CD14-positive monocyte (primary cell): ENCODE measurements at regions not wholly inside any gene's neighbourhood (a gene's known extent, or its start where the extent isn't known, plus 50 kb on each side); places are given as distances from the start of the nearest gene placed in this dataset.

Experiments
- DNase-seq, 3 donors: peaks; one replicate each; pipeline ENCODE4 v3.0.0-alpha.2; 2011 to 2022
- H2AFZ ChIP-seq: 2 replicates; pipeline ENCODE4 v1.6.0; 2012; ENCODE audit warnings: mild to moderate bottlenecking, low read depth, low read length, inconsistent platforms; ENCODE audit not compliant: insufficient read depth, poor library complexity, severe bottlenecking
- H3K27ac ChIP-seq, 2 donors: 1 replicate in 1 of 2; 2 replicates in 1 of 2; pipeline ENCODE4 v1.5.1; 2012 to 2013; ENCODE audit warnings: low read length in 2 of 2, control low read depth in 1 of 2, inconsistent platforms in 1 of 2, low read depth in 1 of 2, mild to moderate bottlenecking in 1 of 2
- H3K27me3 ChIP-seq, 2 donors: one replicate each; pipeline versions ENCODE4 v1.6.0 to v1.6.1; 2011 to 2013; ENCODE audit warnings: low read length in 2 of 2; ENCODE audit not compliant: control insufficient read depth in 2 of 2, insufficient read depth in 2 of 2
- H3K36me3 ChIP-seq, 2 donors: replicated peaks in 1 of 2; 1 replicate in 1 of 2; 2 replicates in 1 of 2; pipeline versions ENCODE4 v1.5.1 to v1.6.1; 2012 to 2013; ENCODE audit warnings: low read length in 2 of 2, control low read depth in 1 of 2, inconsistent platforms in 1 of 2, mild to moderate bottlenecking in 1 of 2; ENCODE audit not compliant: insufficient read depth in 2 of 2, control insufficient read depth in 1 of 2
- H3K4me1 ChIP-seq, 2 donors: 1 replicate in 1 of 2; 2 replicates in 1 of 2; pipeline versions ENCODE4 v1.5.1 to v1.6.1; 2012 to 2013; ENCODE audit warnings: low read length in 2 of 2, control low read depth in 1 of 2, inconsistent platforms in 1 of 2, mild to moderate bottlenecking in 1 of 2, moderate library complexity in 1 of 2; ENCODE audit not compliant: insufficient read depth in 2 of 2, control insufficient read depth in 1 of 2
- H3K4me2 ChIP-seq: replicated peaks from 2 replicates; pipeline ENCODE3; 2012; ENCODE audit warnings: low read length, moderate library complexity, mild to moderate bottlenecking; ENCODE audit not compliant: poor library complexity, severe bottlenecking; ENCODE audit errors: extremely low read depth
- H3K4me3 ChIP-seq, 3 experiments: fragments of 200-600 bp in 1 of 3; sonication (generic) in 1 of 3; replicated peaks in 1 of 3; 1 replicate in 2 of 3; 2 replicates in 1 of 3; pipeline ENCODE4 v1.5.1; 2011 to 2013; ENCODE audit warnings: low read length in 3 of 3, mild to moderate bottlenecking in 3 of 3, control low read depth in 2 of 3, low read depth in 2 of 3, inconsistent platforms in 1 of 3, moderate library complexity in 1 of 3
- H3K79me2 ChIP-seq: 2 replicates; pipeline ENCODE4 v1.6.0; 2012; ENCODE audit warnings: mild to moderate bottlenecking, control low read depth, inconsistent platforms, low read length, moderate library complexity; ENCODE audit not compliant: insufficient read depth
- H3K9ac ChIP-seq: 2 replicates; pipeline ENCODE4 v1.6.0; 2017; ENCODE audit warnings: low read length, mild to moderate bottlenecking; ENCODE audit not compliant: insufficient read depth, poor library complexity, severe bottlenecking
- H3K9me3 ChIP-seq, 2 donors: replicated peaks in 1 of 2; 1 replicate in 1 of 2; 2 replicates in 1 of 2; pipeline versions ENCODE4 v1.5.1 to v1.6.1; 2012 to 2013; ENCODE audit warnings: low read length in 2 of 2, control low read depth in 1 of 2; ENCODE audit not compliant: control insufficient read depth in 1 of 2, insufficient read depth in 1 of 2
- H4K20me1 ChIP-seq: 2 replicates; pipeline ENCODE4 v1.6.0; 2012; ENCODE audit warnings: mild to moderate bottlenecking, low read length, control low read depth, moderate library complexity; ENCODE audit not compliant: insufficient read depth
- H3K27ac Mint-ChIP-seq, 7 donors: one replicate each; pipeline ENCODE4 v1.8.0; 2020; ENCODE audit warnings: mild to moderate bottlenecking in 7 of 7, mixed read lengths in 7 of 7, moderate library complexity in 6 of 7, inconsistent platforms in 2 of 7
- H3K27me3 Mint-ChIP-seq, 3 donors: one replicate each; pipeline ENCODE4 v1.8.0; 2021 to 2022; ENCODE audit warnings: low read depth in 3 of 3, mild to moderate bottlenecking in 3 of 3, mixed read lengths in 3 of 3, moderate library complexity in 3 of 3, inconsistent platforms in 1 of 3
- H3K36me3 Mint-ChIP-seq, 2 donors: one replicate each; pipeline ENCODE4 v1.8.0; 2020; ENCODE audit warnings: mixed read lengths in 2 of 2, inconsistent platforms in 1 of 2, mild to moderate bottlenecking in 1 of 2
- H3K4me1 Mint-ChIP-seq: one replicate; pipeline ENCODE4 v1.8.0; 2020; ENCODE audit warnings: mild to moderate bottlenecking, mixed read lengths
- H3K4me3 Mint-ChIP-seq, 2 donors: one replicate each; pipeline ENCODE4 v1.8.0; 2020; ENCODE audit warnings: mild to moderate bottlenecking in 2 of 2, mixed read lengths in 2 of 2, moderate library complexity in 1 of 2
- H3K9me3 Mint-ChIP-seq, 7 donors: one replicate each; pipeline ENCODE4 v1.8.0; 2020 to 2022; ENCODE audit warnings: mixed read lengths in 7 of 7, mild to moderate bottlenecking in 6 of 7, moderate library complexity in 6 of 7, inconsistent platforms in 2 of 7
- CTCF ChIP-seq: fragments of 200-600 bp; IDR thresholded peaks from one replicate; pipeline ENCODE4 v1.8.0; 2022; ENCODE audit warnings: antibody characterized with exemption, mild to moderate bottlenecking
- WGBS: methylation state at CpG from one replicate; pipeline ENCODE4 v1.1.5; 2013; ENCODE audit warnings: missing lambda C conversion rate; ENCODE audit not compliant: insufficient coverage; 5-methylcytosine and 5-hydroxymethylcytosine counted together
- intact Hi-C, 2 donors: fragments of 100-400 bp; cut with micrococcal nuclease; formaldehyde crosslinking; loops; one replicate each; pipeline versions ENCODE4 v1.15.0 to v1.15.1; 2023

- 60% methylated on average over 2 of the region's 3 CpGs for WGBS
- H3K27ac Mint-ChIP-seq, result no peak overlapping the region
- intact Hi-C loops, result no loop called here
Measured at GRCh38 chr9:26418480-26418879, 474.1 kb downstream of the CAAP1 start.

GRCh38 chr9:26415528-26415927 is 477.1 kb downstream of the CAAP1 start:
- no peak for DNase-seq
- Histone ChIP-seq H3K36me3 (no peaks in the 10 kb centered on the region), H3K9me3 (no peaks in the 10 kb centered on the region), H3K27ac (no peak overlapping the region), H3K4me3 (no peak overlapping the region), H3K27me3 (no peaks in the 10 kb centered on the region), H3K79me2 (no peaks in the 10 kb centered on the region), H3K4me1 (no peaks in the 10 kb centered on the region), H3K4me2 (no peak overlapping the region), H4K20me1 (no peaks in the 10 kb centered on the region), H3K9ac (no peak overlapping the region), H2AFZ (no peak overlapping the region)
- intact Hi-C loops, result no loop called here
- no CpG with 5 or more reads among the region's 3 CpGs for WGBS
- H3K36me3 Mint-ChIP-seq, result no peaks in the 10 kb centered on the region
- peaks cover 0 to 2% (median 0%) of the 10 kb centered on the region in 3 donors for H3K27me3 Mint-ChIP-seq
- no peaks in the 10 kb centered on the region for H3K4me1 Mint-ChIP-seq
- H3K9me3 Mint-ChIP-seq, result peaks cover 0 to 4% (median 0%) of the 10 kb centered on the region in 7 donors
- no peak overlapping the region for H3K27ac Mint-ChIP-seq
- H3K4me3 Mint-ChIP-seq, result no peak overlapping the region
- TF ChIP-seq CTCF, result no peak

More at GRCh38 chr9:26418480-26418879, 474.1 kb downstream of the CAAP1 start:
- Histone ChIP-seq H3K9ac (no peak overlapping the region), H3K4me1 (no peaks in the 10 kb centered on the region), H3K27me3 (no peaks in the 10 kb centered on the region), H3K27ac (no peak overlapping the region), H2AFZ (no peak overlapping the region), H4K20me1 (no peaks in the 10 kb centered on the region), H3K9me3 (no peaks in the 10 kb centered on the region), H3K36me3 (no peaks in the 10 kb centered on the region), H3K4me2 (no peak overlapping the region), H3K79me2 (no peaks in the 10 kb centered on the region), H3K4me3 (no peak overlapping the region)
- DNase-seq, result no peak
- no peaks in the 10 kb centered on the region for H3K36me3 Mint-ChIP-seq
- no peak overlapping the region for H3K4me3 Mint-ChIP-seq
- peaks cover 0 to 1% (median 0%) of the 10 kb centered on the region in 7 donors for H3K9me3 Mint-ChIP-seq
- no peaks in the 10 kb centered on the region for H3K4me1 Mint-ChIP-seq
- TF ChIP-seq CTCF, result no peak
- H3K27me3 Mint-ChIP-seq, result peaks cover 0 to 3% (median 0%) of the 10 kb centered on the region in 3 donors
